A549 (cell line): ENCODE measurements at regions not wholly inside any gene's neighbourhood (a gene's known extent, or its start where the extent isn't known, plus 50 kb on each side); places are given as distances from the start of the nearest gene placed in this dataset.

Source experiments
- CEBPB ChIP-seq, 2 experiments: fragments of >200 bp in 1 of 2; sonication (Bioruptor Twin) in 1 of 2; formaldehyde crosslinking in 1 of 2; IDR thresholded peaks; 2 replicates each; pipeline ENCODE4 v1.6.1; 2012 to 2016
- ELK1 ChIP-seq: fragments of 150-350 bp; IDR thresholded peaks from 2 replicates; pipeline ENCODE4 v1.6.1; 2014; ENCODE audit warnings: low read depth, mild to moderate bottlenecking, low read length
- HDAC2 ChIP-seq: fragments of 200-600 bp; sonication (generic); IDR thresholded peaks from 2 replicates; pipeline ENCODE4 v1.6.1; 2016
- MAFK ChIP-seq: fragments of 450-650 bp; IDR thresholded peaks from 2 replicates; pipeline ENCODE4 v1.6.1; 2014; ENCODE audit not compliant: partially characterized antibody
- MAZ ChIP-seq: fragments of 150-350 bp; IDR thresholded peaks from 2 replicates; pipeline ENCODE4 v1.6.1; 2014; ENCODE audit warnings: antibody characterized with exemption, low read depth, low read length, borderline replicate concordance
- NR3C1 ChIP-seq: fragments of >200 bp; sonication (Bioruptor Twin); formaldehyde crosslinking; IDR thresholded peaks from 3 replicates; pipeline ENCODE4 v1.6.1; 2017
- POLR2A ChIP-seq: IDR thresholded peaks from 2 replicates; pipeline ENCODE4 v1.6.1; 2012; ENCODE audit warnings: mild to moderate bottlenecking, low read length
- TF ChIP-seq, protein P1 (sequence below): fragments of >200 bp; sonication (Bioruptor Twin); formaldehyde crosslinking; IDR thresholded peaks from 3 replicates; pipeline ENCODE4 v1.5.1; 2016
- TF ChIP-seq, protein P2 (sequence below): fragments of 200-600 bp; sonication (generic); IDR thresholded peaks from 2 replicates; pipeline ENCODE4 v1.6.1; 2016; ENCODE audit warnings: antibody characterized with exemption, mild to moderate bottlenecking, moderate library complexity

DNA sequence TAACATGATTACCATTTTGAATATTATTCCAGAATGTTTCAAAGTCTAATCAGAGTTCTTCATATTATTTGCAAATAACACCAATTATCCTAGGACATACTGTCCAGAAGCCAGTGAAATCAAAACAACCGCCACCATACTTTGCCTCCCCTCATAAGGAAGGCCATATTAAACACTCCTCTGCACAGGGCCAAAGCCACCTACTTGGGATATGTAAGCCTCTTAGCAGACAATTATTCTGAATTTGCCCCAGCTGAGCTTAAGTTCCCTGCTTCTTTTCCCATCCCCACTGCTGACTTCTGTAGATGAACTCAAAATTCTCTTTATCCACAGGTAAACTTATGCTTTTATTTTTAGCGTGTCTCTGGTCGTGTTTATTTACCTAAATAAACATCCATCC is 374.0 kb downstream of the KIF2B start:
- TF ChIP-seq, protein P1, sequence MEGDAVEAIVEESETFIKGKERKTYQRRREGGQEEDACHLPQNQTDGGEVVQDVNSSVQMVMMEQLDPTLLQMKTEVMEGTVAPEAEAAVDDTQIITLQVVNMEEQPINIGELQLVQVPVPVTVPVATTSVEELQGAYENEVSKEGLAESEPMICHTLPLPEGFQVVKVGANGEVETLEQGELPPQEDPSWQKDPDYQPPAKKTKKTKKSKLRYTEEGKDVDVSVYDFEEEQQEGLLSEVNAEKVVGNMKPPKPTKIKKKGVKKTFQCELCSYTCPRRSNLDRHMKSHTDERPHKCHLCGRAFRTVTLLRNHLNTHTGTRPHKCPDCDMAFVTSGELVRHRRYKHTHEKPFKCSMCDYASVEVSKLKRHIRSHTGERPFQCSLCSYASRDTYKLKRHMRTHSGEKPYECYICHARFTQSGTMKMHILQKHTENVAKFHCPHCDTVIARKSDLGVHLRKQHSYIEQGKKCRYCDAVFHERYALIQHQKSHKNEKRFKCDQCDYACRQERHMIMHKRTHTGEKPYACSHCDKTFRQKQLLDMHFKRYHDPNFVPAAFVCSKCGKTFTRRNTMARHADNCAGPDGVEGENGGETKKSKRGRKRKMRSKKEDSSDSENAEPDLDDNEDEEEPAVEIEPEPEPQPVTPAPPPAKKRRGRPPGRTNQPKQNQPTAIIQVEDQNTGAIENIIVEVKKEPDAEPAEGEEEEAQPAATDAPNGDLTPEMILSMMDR = no peak
- TF ChIP-seq HDAC2 = no peak
- TF ChIP-seq POLR2A = no peak
- TF ChIP-seq CEBPB (IDR thresholded peaks at IDR 0.05) = no peak
- no peak for TF ChIP-seq ELK1
- TF ChIP-seq MAZ = no peak
- TF ChIP-seq MAFK = no peak
- TF ChIP-seq, protein P2, sequence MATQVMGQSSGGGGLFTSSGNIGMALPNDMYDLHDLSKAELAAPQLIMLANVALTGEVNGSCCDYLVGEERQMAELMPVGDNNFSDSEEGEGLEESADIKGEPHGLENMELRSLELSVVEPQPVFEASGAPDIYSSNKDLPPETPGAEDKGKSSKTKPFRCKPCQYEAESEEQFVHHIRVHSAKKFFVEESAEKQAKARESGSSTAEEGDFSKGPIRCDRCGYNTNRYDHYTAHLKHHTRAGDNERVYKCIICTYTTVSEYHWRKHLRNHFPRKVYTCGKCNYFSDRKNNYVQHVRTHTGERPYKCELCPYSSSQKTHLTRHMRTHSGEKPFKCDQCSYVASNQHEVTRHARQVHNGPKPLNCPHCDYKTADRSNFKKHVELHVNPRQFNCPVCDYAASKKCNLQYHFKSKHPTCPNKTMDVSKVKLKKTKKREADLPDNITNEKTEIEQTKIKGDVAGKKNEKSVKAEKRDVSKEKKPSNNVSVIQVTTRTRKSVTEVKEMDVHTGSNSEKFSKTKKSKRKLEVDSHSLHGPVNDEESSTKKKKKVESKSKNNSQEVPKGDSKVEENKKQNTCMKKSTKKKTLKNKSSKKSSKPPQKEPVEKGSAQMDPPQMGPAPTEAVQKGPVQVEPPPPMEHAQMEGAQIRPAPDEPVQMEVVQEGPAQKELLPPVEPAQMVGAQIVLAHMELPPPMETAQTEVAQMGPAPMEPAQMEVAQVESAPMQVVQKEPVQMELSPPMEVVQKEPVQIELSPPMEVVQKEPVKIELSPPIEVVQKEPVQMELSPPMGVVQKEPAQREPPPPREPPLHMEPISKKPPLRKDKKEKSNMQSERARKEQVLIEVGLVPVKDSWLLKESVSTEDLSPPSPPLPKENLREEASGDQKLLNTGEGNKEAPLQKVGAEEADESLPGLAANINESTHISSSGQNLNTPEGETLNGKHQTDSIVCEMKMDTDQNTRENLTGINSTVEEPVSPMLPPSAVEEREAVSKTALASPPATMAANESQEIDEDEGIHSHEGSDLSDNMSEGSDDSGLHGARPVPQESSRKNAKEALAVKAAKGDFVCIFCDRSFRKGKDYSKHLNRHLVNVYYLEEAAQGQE = no peak
- TF ChIP-seq NR3C1 = no peak
